Adrenal gland (tissue), 5 donors: ENCODE measurements at regions not wholly inside any gene's neighbourhood (a gene's known extent, or its start where the extent isn't known, plus 50 kb on each side); places are given as distances from the start of the nearest gene placed in this dataset.

Experiments
- POLR2A ChIP-seq, 2 donors: fragments of 450-650 bp; IDR thresholded peaks; one replicate each; pipeline ENCODE4 v1.6.1; 2017; ENCODE audit warnings: antibody characterized with exemption in 2 of 2, mild to moderate bottlenecking in 2 of 2, moderate library complexity in 1 of 2
- TF ChIP-seq, protein P1 (sequence below), 6 experiments: fragments of 450-650 bp in 4 of 6; fragments of 200-600 bp in 2 of 6; sonication (generic) in 1 of 6; IDR thresholded peaks; 1 replicate in 5 of 6; 2 replicates in 1 of 6; pipeline versions ENCODE4 v1.5.1 to v1.8.0; 2016 to 2021; ENCODE audit warnings: antibody characterized with exemption in 6 of 6, mild to moderate bottlenecking in 2 of 6, moderate library complexity in 1 of 6
- donor health status: DM: no; HTN: no; CAD: no.

DNA sequence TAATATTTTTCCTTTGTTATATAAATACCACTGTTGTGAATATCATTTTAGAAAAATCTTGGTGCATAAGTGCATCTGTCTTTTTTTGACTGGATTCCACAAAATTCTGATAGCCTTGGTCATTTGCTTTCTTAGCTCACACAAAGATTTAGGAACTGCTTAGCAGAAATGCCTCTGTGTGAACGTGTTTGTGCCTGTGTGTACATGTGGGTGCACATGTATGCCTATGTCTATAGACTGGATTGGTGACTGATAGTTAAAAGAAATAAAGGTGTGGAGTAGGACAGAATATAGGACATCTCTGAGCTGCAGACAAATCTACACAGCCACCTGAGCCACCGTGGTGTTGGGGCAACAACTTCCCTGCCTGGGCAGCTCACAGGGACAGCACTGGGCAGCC lies 93.8 kb downstream of the TSN start:
- TF ChIP-seq POLR2A (IDR thresholded peaks at IDR 0.05), result no peak
- TF ChIP-seq, protein P1, sequence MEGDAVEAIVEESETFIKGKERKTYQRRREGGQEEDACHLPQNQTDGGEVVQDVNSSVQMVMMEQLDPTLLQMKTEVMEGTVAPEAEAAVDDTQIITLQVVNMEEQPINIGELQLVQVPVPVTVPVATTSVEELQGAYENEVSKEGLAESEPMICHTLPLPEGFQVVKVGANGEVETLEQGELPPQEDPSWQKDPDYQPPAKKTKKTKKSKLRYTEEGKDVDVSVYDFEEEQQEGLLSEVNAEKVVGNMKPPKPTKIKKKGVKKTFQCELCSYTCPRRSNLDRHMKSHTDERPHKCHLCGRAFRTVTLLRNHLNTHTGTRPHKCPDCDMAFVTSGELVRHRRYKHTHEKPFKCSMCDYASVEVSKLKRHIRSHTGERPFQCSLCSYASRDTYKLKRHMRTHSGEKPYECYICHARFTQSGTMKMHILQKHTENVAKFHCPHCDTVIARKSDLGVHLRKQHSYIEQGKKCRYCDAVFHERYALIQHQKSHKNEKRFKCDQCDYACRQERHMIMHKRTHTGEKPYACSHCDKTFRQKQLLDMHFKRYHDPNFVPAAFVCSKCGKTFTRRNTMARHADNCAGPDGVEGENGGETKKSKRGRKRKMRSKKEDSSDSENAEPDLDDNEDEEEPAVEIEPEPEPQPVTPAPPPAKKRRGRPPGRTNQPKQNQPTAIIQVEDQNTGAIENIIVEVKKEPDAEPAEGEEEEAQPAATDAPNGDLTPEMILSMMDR (IDR thresholded peaks at IDR 0.05), result no peak
